H1 (cell line): ENCODE measurements at regions not wholly inside any gene's neighbourhood (a gene's known extent, or its start where the extent isn't known, plus 50 kb on each side); places are given as distances from the start of the nearest gene placed in this dataset.

Experiments
- ATF2 ChIP-seq: IDR thresholded peaks from 2 replicates; pipeline ENCODE4 v1.6.1; 2012; ENCODE audit warnings: low read length, inconsistent platforms
- EGR1 ChIP-seq: IDR thresholded peaks from 2 replicates; pipeline ENCODE4 v1.6.1; 2011; ENCODE audit warnings: low read depth, low read length, borderline replicate concordance
- MAFK ChIP-seq: IDR thresholded peaks from 2 replicates; pipeline ENCODE4 v1.6.1; 2012; ENCODE audit warnings: low read depth, mild to moderate bottlenecking, improper control_type of control experiment, low read length

- TF ChIP-seq MAFK: no peak
- TF ChIP-seq ATF2: no peak
- TF ChIP-seq EGR1: no peak
- TF ChIP-seq, all 59 proteins: peak for 0
Observed at GRCh38 chr6:111972745-111973117, 81.2 kb upstream of the CCN6 start (continued).
